Panc1 (cell line): ENCODE measurements at regions not wholly inside any gene's neighbourhood (a gene's known extent, or its start where the extent isn't known, plus 50 kb on each side); places are given as distances from the start of the nearest gene placed in this dataset.

Experiments used
- CTCF ChIP-seq: fragments of 450-650 bp; IDR thresholded peaks from 2 replicates; pipeline ENCODE4 v1.5.1; 2017; ENCODE audit warnings: mild to moderate bottlenecking
- POLR2AphosphoS5 ChIP-seq: IDR thresholded peaks from 2 replicates; pipeline ENCODE4 v1.6.1; 2012; ENCODE audit warnings: mild to moderate bottlenecking, low read depth, low read length, moderate library complexity
- REST ChIP-seq, 2 experiments: IDR thresholded peaks; 2 replicates each; pipeline ENCODE4 v1.6.1; 2011 to 2012; ENCODE audit warnings: low read depth in 2 of 2, control low read depth in 1 of 2, low read length in 1 of 2, mild to moderate bottlenecking in 1 of 2, moderate library complexity in 1 of 2; ENCODE audit not compliant: insufficient read depth in 1 of 2
- TCF7L2 ChIP-seq: IDR thresholded peaks from 2 replicates; pipeline ENCODE4 v1.6.1; 2011; ENCODE audit warnings: mild to moderate bottlenecking, low read depth, low read length, inconsistent platforms

GRCh38 chr7:52648872-52649271 is 386.6 kb upstream of the POM121L12 start:
- TF ChIP-seq CTCF (no peak), POLR2AphosphoS5 (no peak), TCF7L2 (no peak), REST (IDR thresholded peaks at IDR 0.05; ENCODE audit: insufficient read depth in 1 of 2, low read depth in 2 of 2, low read length in 1 of 2) (no peak)
